Endothelial cell of umbilical vein (primary cell): ENCODE measurements at regions not wholly inside any gene's neighbourhood (a gene's known extent, or its start where the extent isn't known, plus 50 kb on each side); places are given as distances from the start of the nearest gene placed in this dataset.

ENCODE experiments used
- BruUV-seq: library from RNA; stranded (reverse); fragments of 400-500 nt; replicated peaks from 2 replicates; lab custom pipeline; 2021; lab: Mats Ljungman, UMichigan
- CTCF ChIA-PET: fragments of 300-600, 350-600 bp; sonication (Branson Sonifier 250); formaldehyde crosslinking; loops from one replicate; lab custom pipeline; 2021; ENCODE audit warnings: antibody characterized with exemption, inconsistent platforms; lab: Charles Lee
- POLR2A ChIA-PET: fragments of 300-600, 350-600 bp; sonication (Branson Sonifier 250); formaldehyde crosslinking; loops from one replicate; lab custom pipeline; 2021; ENCODE audit warnings: antibody characterized with exemption, inconsistent platforms; lab: Charles Lee
- DNase-seq: peaks from one replicate; pipeline ENCODE4 v3.0.0-alpha.2; 2011; ENCODE audit warnings: low read depth, low spot score
- FAIRE-seq: peaks from 2 replicates; lab custom pipeline; 2011; peaks lifted over from hg19 to GRCh38; lab: Jason Lieb, UNC
- H2AFZ ChIP-seq: 2 replicates; pipeline ENCODE4 v1.6.0; 2012; ENCODE audit warnings: low read depth, low read length, control low read depth, inconsistent platforms
- H3K27ac ChIP-seq: 2 replicates; pipeline ENCODE4 v1.5.1; 2011; ENCODE audit warnings: low read depth, mild to moderate bottlenecking, control low read depth, low read length, moderate library complexity; ENCODE audit not compliant: insufficient read depth
- H3K27me3 ChIP-seq, 2 experiments: 2 replicates each; pipeline versions ENCODE4 v1.6.0 to v1.6.1; 2011; ENCODE audit warnings: low read length in 2 of 2, mixed read lengths in 1 of 2; ENCODE audit not compliant: control insufficient read depth in 2 of 2, insufficient read depth in 2 of 2
- H3K36me3 ChIP-seq, 2 experiments: 2 replicates in 1 of 2; 3 replicates in 1 of 2; pipeline ENCODE4 v1.5.1; 2011; ENCODE audit warnings: low read length in 2 of 2, mild to moderate bottlenecking in 1 of 2, moderate library complexity in 1 of 2; ENCODE audit not compliant: control insufficient read depth in 2 of 2, insufficient read depth in 2 of 2; ENCODE audit errors: extremely low read depth in 1 of 2
- H3K4me1 ChIP-seq: 3 replicates; pipeline ENCODE4 v1.5.1; 2011; ENCODE audit warnings: mild to moderate bottlenecking, low read length; ENCODE audit not compliant: control insufficient read depth, insufficient read depth; ENCODE audit errors: extremely low read depth
- H3K4me2 ChIP-seq: 2 replicates; pipeline ENCODE4 v1.6.1; 2011; ENCODE audit warnings: low read length, control low read depth, mixed read lengths; ENCODE audit not compliant: insufficient read depth
- H3K4me3 ChIP-seq, 3 experiments: fragments of 200-600 bp in 1 of 3; sonication (generic), shearing (Covaris generic) in 1 of 3; replicated peaks in 1 of 3; 2 replicates each; pipeline ENCODE4 v1.5.1; 2011 to 2016; ENCODE audit warnings: control low read depth in 3 of 3, low read length in 3 of 3, mild to moderate bottlenecking in 2 of 3, inconsistent platforms in 1 of 3, low read depth in 1 of 3, moderate library complexity in 1 of 3; ENCODE audit not compliant: insufficient read depth in 1 of 3
- H3K79me2 ChIP-seq: 2 replicates; pipeline ENCODE4 v1.6.0; 2012; ENCODE audit warnings: low read length, inconsistent platforms; ENCODE audit not compliant: control insufficient read depth, insufficient read depth
- H3K9ac ChIP-seq: replicated peaks from 2 replicates; pipeline ENCODE3; 2011; ENCODE audit warnings: low read length, control low read depth; ENCODE audit not compliant: insufficient read depth; ENCODE audit errors: extremely low read depth
- H3K9me1 ChIP-seq: replicated peaks from 3 replicates; pipeline ENCODE4 v1.6.0; 2011; ENCODE audit warnings: mild to moderate bottlenecking, low read length; ENCODE audit not compliant: control insufficient read depth, insufficient read depth; ENCODE audit errors: extremely low read depth
- H3K9me3 ChIP-seq: replicated peaks from 2 replicates; pipeline ENCODE4 v1.5.1; 2012; ENCODE audit warnings: low read length, inconsistent platforms; ENCODE audit not compliant: control insufficient read depth, insufficient read depth
- H4K20me1 ChIP-seq: replicated peaks from 2 replicates; pipeline ENCODE3; 2011; ENCODE audit warnings: mild to moderate bottlenecking, low read length; ENCODE audit not compliant: control insufficient read depth, insufficient read depth; ENCODE audit errors: extremely low read depth
- CTCF ChIP-seq, 2 donors: IDR thresholded peaks; 1 replicate in 1 of 2; 2 replicates in 1 of 2; pipeline ENCODE4 v1.5.1; 2011; ENCODE audit warnings: low read length in 2 of 2, mild to moderate bottlenecking in 2 of 2, moderate library complexity in 2 of 2, control low read depth in 1 of 2, inconsistent platforms in 1 of 2, low read depth in 1 of 2; ENCODE audit not compliant: insufficient read depth in 1 of 2; ENCODE audit errors: extremely low read depth in 1 of 2
- EZH2 ChIP-seq: IDR thresholded peaks from 2 replicates; pipeline ENCODE4 v1.6.1; 2012; ENCODE audit warnings: borderline replicate concordance, low read depth, mild to moderate bottlenecking, moderate library complexity, low read length, inconsistent platforms; ENCODE audit not compliant: severe bottlenecking
- FOS ChIP-seq: IDR thresholded peaks from 2 replicates; pipeline ENCODE4 v1.6.1; 2011; ENCODE audit warnings: mild to moderate bottlenecking, low read length, moderate library complexity, borderline replicate concordance; ENCODE audit not compliant: insufficient read depth
- GATA2 ChIP-seq: IDR thresholded peaks from 2 replicates; pipeline ENCODE4 v1.7.0; 2011; ENCODE audit warnings: low read depth, mild to moderate bottlenecking, moderate library complexity, mixed read lengths, low read length; ENCODE audit not compliant: insufficient read length, insufficient read depth
- JUN ChIP-seq: IDR thresholded peaks from 2 replicates; pipeline ENCODE4 v1.6.1; 2011; ENCODE audit warnings: borderline replicate concordance, low read depth; ENCODE audit not compliant: insufficient read length, insufficient read depth
- MAX ChIP-seq: IDR thresholded peaks from 2 replicates; pipeline ENCODE4 v1.6.1; 2011; ENCODE audit not compliant: insufficient read depth, insufficient read length
- MYC ChIP-seq: IDR thresholded peaks from one replicate; pipeline ENCODE4 v1.6.1; 2011; ENCODE audit warnings: mild to moderate bottlenecking, low read depth, low read length
- POLR2A ChIP-seq: IDR thresholded peaks from 2 replicates; pipeline ENCODE4 v1.6.1; 2012; ENCODE audit warnings: low read depth, mild to moderate bottlenecking, control low read depth, low read length
- POLR2AphosphoS5 ChIP-seq: IDR thresholded peaks from 2 replicates; pipeline ENCODE4 v1.6.1; 2012; ENCODE audit warnings: low read depth, mild to moderate bottlenecking, control low read depth, low read length, moderate library complexity; ENCODE audit not compliant: insufficient read depth
- dilution Hi-C: fragments of 300-500 bp; cut with MboI; formaldehyde crosslinking; loops from one replicate; pipeline ENCODE4 v1.15.0; 2019; ENCODE audit warnings: low sequenced_read_pairs; ENCODE audit not compliant: extremely low pct_ligation_motif_present
- intact Hi-C: fragments of 100-400 bp; cut with micrococcal nuclease; formaldehyde crosslinking; loops from one replicate; pipeline ENCODE4 v1.10.0; 2022

GRCh38 chr10:53298443-53298842 lies 525.9 kb upstream of the MBL2 start:
- no peaks in the 10 kb centered on the region for H4K20me1 ChIP-seq
- ChIA-PET CTCF (interaction anchor here (1.0 to 1.3 kb wide), 5 partner anchors 14 to 1104 kb away, joined by 3 to 6 read pairs (median 4); no protein-coding TSS in a partner anchor), POLR2A (no interaction called here)
- H3K9ac ChIP-seq: no peak overlapping the region
- H3K27me3 ChIP-seq: no peaks in the 10 kb centered on the region
- TF ChIP-seq FOS: no peak
- TF ChIP-seq EZH2: no peak
- TF ChIP-seq JUN: no peak
- no peak for TF ChIP-seq POLR2A
- no peak for TF ChIP-seq CTCF (IDR thresholded peaks at IDR 0.05; ENCODE audit: extremely low read depth in 1 of 2, insufficient read depth in 1 of 2, low read depth in 1 of 2, low read length in 2 of 2)
- no peak for TF ChIP-seq GATA2
- TF ChIP-seq MAX: no peak
- no peak for TF ChIP-seq MYC
- no peak for TF ChIP-seq POLR2AphosphoS5
- H3K4me2 ChIP-seq: no peak overlapping the region
- dilution Hi-C loops (no loop called here), intact Hi-C loops (no loop called here)
- no peaks in the 10 kb centered on the region for H3K9me3 ChIP-seq
- H3K9me1 ChIP-seq: no peaks in the 10 kb centered on the region
- BruUV-seq: no TSS peak
- H3K79me2 ChIP-seq: no peaks in the 10 kb centered on the region
- no peak overlapping the region for H2AFZ ChIP-seq
- H3K27ac ChIP-seq: no peak overlapping the region
- no peak for DNase-seq
- H3K36me3 ChIP-seq: no peaks in the 10 kb centered on the region
- no peak overlapping the region for H3K4me3 ChIP-seq
- FAIRE-seq: no peak
- H3K4me1 ChIP-seq: no peaks in the 10 kb centered on the region
